Liver (tissue), 8 donors: ENCODE measurements at regions not wholly inside any gene's neighbourhood (a gene's known extent, or its start where the extent isn't known, plus 50 kb on each side); places are given as distances from the start of the nearest gene placed in this dataset.

ENCODE experiments used
- DNase-seq: peaks from one replicate; pipeline ENCODE4 v3.0.0-alpha.2; 2017; ENCODE audit warnings: low spot score
- H3K27ac ChIP-seq, 2 donors: one replicate each; pipeline ENCODE4 v1.7.0; 2013; ENCODE audit warnings: inconsistent platforms in 2 of 2, low read length in 2 of 2, control low read depth in 1 of 2, low read depth in 1 of 2, mild to moderate bottlenecking in 1 of 2
- H3K27me3 ChIP-seq, 4 donors: one replicate each; pipeline versions ENCODE4 v1.6.1 to v1.7.0; 2013; ENCODE audit warnings: low read length in 3 of 4, inconsistent platforms in 1 of 4, mild to moderate bottlenecking in 1 of 4, moderate library complexity in 1 of 4; ENCODE audit not compliant: control insufficient read depth in 4 of 4, insufficient read depth in 4 of 4
- H3K36me3 ChIP-seq, 4 donors: one replicate each; pipeline versions ENCODE4 v1.6.1 to v1.7.0; 2013; ENCODE audit warnings: low read length in 3 of 4, mild to moderate bottlenecking in 3 of 4, low read depth in 1 of 4, moderate library complexity in 1 of 4; ENCODE audit not compliant: control insufficient read depth in 4 of 4, insufficient read depth in 3 of 4
- H3K4me1 ChIP-seq, 4 donors: one replicate each; pipeline versions ENCODE4 v1.6.1 to v1.7.0; 2013; ENCODE audit warnings: low read length in 3 of 4, mild to moderate bottlenecking in 3 of 4, moderate library complexity in 1 of 4; ENCODE audit not compliant: control insufficient read depth in 4 of 4, insufficient read depth in 4 of 4
- H3K4me3 ChIP-seq, 3 donors: one replicate each; pipeline versions ENCODE4 v1.6.1 to v1.7.0; 2013; ENCODE audit warnings: low read length in 3 of 3, control low read depth in 1 of 3, low read depth in 1 of 3, mild to moderate bottlenecking in 1 of 3
- H3K9ac ChIP-seq, 2 donors: one replicate each; pipeline ENCODE4 v1.7.0; 2013; ENCODE audit warnings: low read length in 2 of 2, mild to moderate bottlenecking in 2 of 2, moderate library complexity in 2 of 2, control low read depth in 1 of 2, low read depth in 1 of 2
- H3K9me3 ChIP-seq, 4 donors: one replicate each; pipeline versions ENCODE4 v1.6.1 to v1.7.0; 2013; ENCODE audit warnings: low read length in 3 of 4; ENCODE audit not compliant: control insufficient read depth in 4 of 4
- FOXA2 ChIP-seq: IDR thresholded peaks from 2 replicates; pipeline ENCODE4 v1.6.1; 2016; ENCODE audit warnings: antibody characterized with exemption
- GABPA ChIP-seq, 2 donors: IDR thresholded peaks in 1 of 2; conservative IDR thresholded peaks in 1 of 2; 2 replicates each; pipeline ENCODE4 v1.6.1; 2016; ENCODE audit warnings: antibody characterized with exemption in 2 of 2, mild to moderate bottlenecking in 1 of 2, moderate library complexity in 1 of 2
- HNF4A ChIP-seq, 2 donors: conservative IDR thresholded peaks; 2 replicates each; pipeline ENCODE4 v1.6.1; 2016; ENCODE audit warnings: antibody characterized with exemption in 2 of 2, mild to moderate bottlenecking in 2 of 2
- HNF4G ChIP-seq: IDR thresholded peaks from 2 replicates; pipeline ENCODE4 v1.6.1; 2016; ENCODE audit warnings: antibody characterized with exemption
- JUND ChIP-seq, 2 donors: IDR thresholded peaks; 2 replicates each; pipeline ENCODE4 v1.6.1; 2016; ENCODE audit warnings: antibody characterized with exemption in 2 of 2
- NR2F2 ChIP-seq: IDR thresholded peaks from 2 replicates; pipeline ENCODE4 v1.6.1; 2016; ENCODE audit warnings: antibody characterized with exemption
- RAD21 ChIP-seq, 2 donors: IDR thresholded peaks; 2 replicates each; pipeline ENCODE4 v1.6.1; 2016; ENCODE audit warnings: antibody characterized with exemption in 2 of 2, mild to moderate bottlenecking in 2 of 2
- RXRA ChIP-seq, 2 donors: IDR thresholded peaks; 2 replicates each; pipeline ENCODE4 v1.6.1; 2017 to 2018; ENCODE audit warnings: antibody characterized with exemption in 2 of 2, mild to moderate bottlenecking in 1 of 2
- SP1 ChIP-seq: IDR thresholded peaks from 2 replicates; pipeline ENCODE4 v1.6.1; 2018; ENCODE audit warnings: antibody characterized with exemption, mild to moderate bottlenecking
- TAF1 ChIP-seq: conservative IDR thresholded peaks from 2 replicates; pipeline ENCODE4 v1.6.1; 2016; ENCODE audit warnings: antibody characterized with exemption, mild to moderate bottlenecking
- YY1 ChIP-seq: IDR thresholded peaks from 2 replicates; pipeline ENCODE4 v1.6.1; 2016; ENCODE audit warnings: antibody characterized with exemption, mild to moderate bottlenecking
- WGBS: extraction: QIAGEN DNeasy Blood & Tissue Kit; methylation state at CpG from one replicate; pipeline ENCODE4 v1.1.7; 2013; 5-methylcytosine and 5-hydroxymethylcytosine counted together
- TF ChIP-seq, protein P1 (sequence below): IDR thresholded peaks from 2 replicates; pipeline ENCODE4 v1.6.1; 2016; ENCODE audit warnings: antibody characterized with exemption, mild to moderate bottlenecking
- TF ChIP-seq, protein P2 (sequence below): IDR thresholded peaks from 2 replicates; pipeline ENCODE4 v1.6.1; 2016; ENCODE audit warnings: antibody characterized with exemption
- TF ChIP-seq, protein P3 (sequence below): fragments of 150-350 bp; IDR thresholded peaks from 2 replicates; pipeline ENCODE4 v1.5.1; 2017; ENCODE audit warnings: improper control_type of control experiment, low read depth, low read length; ENCODE audit not compliant: missing input control
- TF ChIP-seq, protein P4 (sequence below): IDR thresholded peaks from 2 replicates; pipeline ENCODE4 v1.6.1; 2016; ENCODE audit warnings: antibody characterized with exemption
- donor health status: healthy.
- donor health status: healthy.
- donor health status: healthy.
- donor health status: healthy.
- donor health status: healthy.

GRCh38 chr5:36531401-36531800, 75.0 kb upstream of the SLC1A3 start:
- no peak for DNase-seq
- Histone ChIP-seq H3K4me3 (no peak overlapping the region), H3K4me1 (no peaks in the 10 kb centered on the region), H3K36me3 (no peaks in the 10 kb centered on the region), H3K27me3 (peaks cover 0 to 5% (median 0%) of the 10 kb centered on the region in 4 donors), H3K27ac (no peak overlapping the region), H3K9me3 (no peaks in the 10 kb centered on the region), H3K9ac (no peak overlapping the region)
- no peak for TF ChIP-seq JUND (IDR thresholded peaks at IDR 0.05)
- no peak for TF ChIP-seq YY1
- TF ChIP-seq HNF4A (conservative IDR thresholded peaks at IDR 0.05) = no peak
- TF ChIP-seq NR2F2 = no peak
- TF ChIP-seq, protein P1, sequence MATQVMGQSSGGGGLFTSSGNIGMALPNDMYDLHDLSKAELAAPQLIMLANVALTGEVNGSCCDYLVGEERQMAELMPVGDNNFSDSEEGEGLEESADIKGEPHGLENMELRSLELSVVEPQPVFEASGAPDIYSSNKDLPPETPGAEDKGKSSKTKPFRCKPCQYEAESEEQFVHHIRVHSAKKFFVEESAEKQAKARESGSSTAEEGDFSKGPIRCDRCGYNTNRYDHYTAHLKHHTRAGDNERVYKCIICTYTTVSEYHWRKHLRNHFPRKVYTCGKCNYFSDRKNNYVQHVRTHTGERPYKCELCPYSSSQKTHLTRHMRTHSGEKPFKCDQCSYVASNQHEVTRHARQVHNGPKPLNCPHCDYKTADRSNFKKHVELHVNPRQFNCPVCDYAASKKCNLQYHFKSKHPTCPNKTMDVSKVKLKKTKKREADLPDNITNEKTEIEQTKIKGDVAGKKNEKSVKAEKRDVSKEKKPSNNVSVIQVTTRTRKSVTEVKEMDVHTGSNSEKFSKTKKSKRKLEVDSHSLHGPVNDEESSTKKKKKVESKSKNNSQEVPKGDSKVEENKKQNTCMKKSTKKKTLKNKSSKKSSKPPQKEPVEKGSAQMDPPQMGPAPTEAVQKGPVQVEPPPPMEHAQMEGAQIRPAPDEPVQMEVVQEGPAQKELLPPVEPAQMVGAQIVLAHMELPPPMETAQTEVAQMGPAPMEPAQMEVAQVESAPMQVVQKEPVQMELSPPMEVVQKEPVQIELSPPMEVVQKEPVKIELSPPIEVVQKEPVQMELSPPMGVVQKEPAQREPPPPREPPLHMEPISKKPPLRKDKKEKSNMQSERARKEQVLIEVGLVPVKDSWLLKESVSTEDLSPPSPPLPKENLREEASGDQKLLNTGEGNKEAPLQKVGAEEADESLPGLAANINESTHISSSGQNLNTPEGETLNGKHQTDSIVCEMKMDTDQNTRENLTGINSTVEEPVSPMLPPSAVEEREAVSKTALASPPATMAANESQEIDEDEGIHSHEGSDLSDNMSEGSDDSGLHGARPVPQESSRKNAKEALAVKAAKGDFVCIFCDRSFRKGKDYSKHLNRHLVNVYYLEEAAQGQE = no peak
- no peak for TF ChIP-seq RAD21 (IDR thresholded peaks at IDR 0.05)
- TF ChIP-seq, protein P2, sequence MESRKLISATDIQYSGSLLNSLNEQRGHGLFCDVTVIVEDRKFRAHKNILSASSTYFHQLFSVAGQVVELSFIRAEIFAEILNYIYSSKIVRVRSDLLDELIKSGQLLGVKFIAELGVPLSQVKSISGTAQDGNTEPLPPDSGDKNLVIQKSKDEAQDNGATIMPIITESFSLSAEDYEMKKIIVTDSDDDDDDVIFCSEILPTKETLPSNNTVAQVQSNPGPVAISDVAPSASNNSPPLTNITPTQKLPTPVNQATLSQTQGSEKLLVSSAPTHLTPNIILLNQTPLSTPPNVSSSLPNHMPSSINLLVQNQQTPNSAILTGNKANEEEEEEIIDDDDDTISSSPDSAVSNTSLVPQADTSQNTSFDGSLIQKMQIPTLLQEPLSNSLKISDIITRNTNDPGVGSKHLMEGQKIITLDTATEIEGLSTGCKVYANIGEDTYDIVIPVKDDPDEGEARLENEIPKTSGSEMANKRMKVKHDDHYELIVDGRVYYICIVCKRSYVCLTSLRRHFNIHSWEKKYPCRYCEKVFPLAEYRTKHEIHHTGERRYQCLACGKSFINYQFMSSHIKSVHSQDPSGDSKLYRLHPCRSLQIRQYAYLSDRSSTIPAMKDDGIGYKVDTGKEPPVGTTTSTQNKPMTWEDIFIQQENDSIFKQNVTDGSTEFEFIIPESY = no peak
- TF ChIP-seq HNF4G = no peak
- no peak for TF ChIP-seq TAF1
- no peak for TF ChIP-seq SP1
- no peak for TF ChIP-seq GABPA (IDR thresholded peaks at IDR 0.05 in 1 of 2, conservative IDR thresholded peaks at IDR 0.05 in 1 of 2)
- 89% methylated on average over 1 of the region's 1 CpG for WGBS

DNA sequence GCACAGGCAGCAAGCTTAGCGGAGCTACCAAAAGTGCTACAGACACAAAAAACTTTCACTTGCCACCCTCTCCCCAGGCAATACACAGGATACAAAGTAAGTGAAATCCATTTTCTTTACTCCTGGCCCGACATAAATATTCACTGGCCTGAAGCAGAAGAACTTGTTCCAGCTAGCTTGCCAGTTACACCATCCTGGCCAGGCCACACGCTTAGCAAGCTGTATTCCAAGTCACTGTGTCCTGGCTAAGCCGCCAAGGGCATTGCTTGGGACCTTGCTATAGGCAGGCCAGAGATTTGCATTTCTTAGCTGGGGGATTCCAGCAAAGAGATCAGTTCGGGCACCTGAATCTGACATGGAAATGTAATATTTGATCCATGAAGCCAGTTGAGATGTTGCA, 71.0 kb upstream of the SLC1A3 start:
- 94% methylated on average over 5 of the region's 5 CpGs for WGBS
- H3K9me3 ChIP-seq = no peaks in the 10 kb centered on the region
- no peak overlapping the region for H3K27ac ChIP-seq
- H3K4me1 ChIP-seq = no peaks in the 10 kb centered on the region
- H3K36me3 ChIP-seq = no peaks in the 10 kb centered on the region
- no peak for DNase-seq
- H3K27me3 ChIP-seq = peaks cover 0 to 5% (median 0%) of the 10 kb centered on the region in 4 donors
- TF ChIP-seq GABPA (IDR thresholded peaks at IDR 0.05 in 1 of 2, conservative IDR thresholded peaks at IDR 0.05 in 1 of 2) = no peak
- TF ChIP-seq RXRA (IDR thresholded peaks at IDR 0.05) = no peak
- no peak for TF ChIP-seq JUND (IDR thresholded peaks at IDR 0.05)
- TF ChIP-seq, protein P3, sequence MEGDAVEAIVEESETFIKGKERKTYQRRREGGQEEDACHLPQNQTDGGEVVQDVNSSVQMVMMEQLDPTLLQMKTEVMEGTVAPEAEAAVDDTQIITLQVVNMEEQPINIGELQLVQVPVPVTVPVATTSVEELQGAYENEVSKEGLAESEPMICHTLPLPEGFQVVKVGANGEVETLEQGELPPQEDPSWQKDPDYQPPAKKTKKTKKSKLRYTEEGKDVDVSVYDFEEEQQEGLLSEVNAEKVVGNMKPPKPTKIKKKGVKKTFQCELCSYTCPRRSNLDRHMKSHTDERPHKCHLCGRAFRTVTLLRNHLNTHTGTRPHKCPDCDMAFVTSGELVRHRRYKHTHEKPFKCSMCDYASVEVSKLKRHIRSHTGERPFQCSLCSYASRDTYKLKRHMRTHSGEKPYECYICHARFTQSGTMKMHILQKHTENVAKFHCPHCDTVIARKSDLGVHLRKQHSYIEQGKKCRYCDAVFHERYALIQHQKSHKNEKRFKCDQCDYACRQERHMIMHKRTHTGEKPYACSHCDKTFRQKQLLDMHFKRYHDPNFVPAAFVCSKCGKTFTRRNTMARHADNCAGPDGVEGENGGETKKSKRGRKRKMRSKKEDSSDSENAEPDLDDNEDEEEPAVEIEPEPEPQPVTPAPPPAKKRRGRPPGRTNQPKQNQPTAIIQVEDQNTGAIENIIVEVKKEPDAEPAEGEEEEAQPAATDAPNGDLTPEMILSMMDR = no peak
- TF ChIP-seq YY1 = no peak
- TF ChIP-seq SP1 = no peak
- TF ChIP-seq, protein P4, sequence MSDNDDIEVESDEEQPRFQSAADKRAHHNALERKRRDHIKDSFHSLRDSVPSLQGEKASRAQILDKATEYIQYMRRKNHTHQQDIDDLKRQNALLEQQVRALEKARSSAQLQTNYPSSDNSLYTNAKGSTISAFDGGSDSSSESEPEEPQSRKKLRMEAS = no peak
- TF ChIP-seq TAF1 = no peak
- TF ChIP-seq, protein P1 = no peak
- TF ChIP-seq FOXA2 = no peak
- TF ChIP-seq RAD21 (IDR thresholded peaks at IDR 0.05) = no peak
- TF ChIP-seq HNF4A (conservative IDR thresholded peaks at IDR 0.05) = no peak
- no peak for TF ChIP-seq NR2F2
- no peak for TF ChIP-seq HNF4G
- no peak overlapping the region for H3K4me3 ChIP-seq
- H3K9ac ChIP-seq = no peak overlapping the region
